GM12875 (cell line): ENCODE measurements at regions not wholly inside any gene's neighbourhood (a gene's known extent, or its start where the extent isn't known, plus 50 kb on each side); places are given as distances from the start of the nearest gene placed in this dataset.

ENCODE experiments used
- H3K4me3 ChIP-seq: one replicate; pipeline ENCODE4 v1.5.1; 2011; ENCODE audit warnings: low read depth, low read length, control low read depth
- TF ChIP-seq, protein P1 (sequence below): IDR thresholded peaks from 2 replicates; pipeline ENCODE4 v1.5.1; 2011; ENCODE audit warnings: low read depth, mild to moderate bottlenecking, control low read depth, inconsistent platforms, low read length, moderate library complexity, borderline replicate concordance; ENCODE audit not compliant: insufficient read depth

DNA sequence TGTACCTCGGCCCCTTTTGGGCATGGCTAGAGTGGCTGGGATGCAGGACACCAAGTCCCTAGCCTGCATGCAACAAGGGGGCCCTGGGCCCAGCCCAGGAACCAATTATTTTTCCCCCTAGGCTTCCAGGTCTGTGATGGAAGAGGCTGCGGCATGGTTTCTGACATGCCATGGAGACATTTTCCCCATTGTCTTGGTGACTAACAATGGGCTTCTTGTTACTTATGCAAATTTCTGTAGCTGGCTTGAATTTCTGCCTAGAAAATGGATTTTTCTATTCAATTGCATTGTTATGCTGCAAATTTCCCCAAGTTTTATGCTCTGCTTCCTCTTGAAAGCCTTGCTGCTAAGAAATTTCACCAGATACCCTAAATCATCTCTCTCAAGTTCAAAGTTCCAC lies 1269.6 kb upstream of the CITED2 start:
- TF ChIP-seq, protein P1, sequence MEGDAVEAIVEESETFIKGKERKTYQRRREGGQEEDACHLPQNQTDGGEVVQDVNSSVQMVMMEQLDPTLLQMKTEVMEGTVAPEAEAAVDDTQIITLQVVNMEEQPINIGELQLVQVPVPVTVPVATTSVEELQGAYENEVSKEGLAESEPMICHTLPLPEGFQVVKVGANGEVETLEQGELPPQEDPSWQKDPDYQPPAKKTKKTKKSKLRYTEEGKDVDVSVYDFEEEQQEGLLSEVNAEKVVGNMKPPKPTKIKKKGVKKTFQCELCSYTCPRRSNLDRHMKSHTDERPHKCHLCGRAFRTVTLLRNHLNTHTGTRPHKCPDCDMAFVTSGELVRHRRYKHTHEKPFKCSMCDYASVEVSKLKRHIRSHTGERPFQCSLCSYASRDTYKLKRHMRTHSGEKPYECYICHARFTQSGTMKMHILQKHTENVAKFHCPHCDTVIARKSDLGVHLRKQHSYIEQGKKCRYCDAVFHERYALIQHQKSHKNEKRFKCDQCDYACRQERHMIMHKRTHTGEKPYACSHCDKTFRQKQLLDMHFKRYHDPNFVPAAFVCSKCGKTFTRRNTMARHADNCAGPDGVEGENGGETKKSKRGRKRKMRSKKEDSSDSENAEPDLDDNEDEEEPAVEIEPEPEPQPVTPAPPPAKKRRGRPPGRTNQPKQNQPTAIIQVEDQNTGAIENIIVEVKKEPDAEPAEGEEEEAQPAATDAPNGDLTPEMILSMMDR = no peak

DNA sequence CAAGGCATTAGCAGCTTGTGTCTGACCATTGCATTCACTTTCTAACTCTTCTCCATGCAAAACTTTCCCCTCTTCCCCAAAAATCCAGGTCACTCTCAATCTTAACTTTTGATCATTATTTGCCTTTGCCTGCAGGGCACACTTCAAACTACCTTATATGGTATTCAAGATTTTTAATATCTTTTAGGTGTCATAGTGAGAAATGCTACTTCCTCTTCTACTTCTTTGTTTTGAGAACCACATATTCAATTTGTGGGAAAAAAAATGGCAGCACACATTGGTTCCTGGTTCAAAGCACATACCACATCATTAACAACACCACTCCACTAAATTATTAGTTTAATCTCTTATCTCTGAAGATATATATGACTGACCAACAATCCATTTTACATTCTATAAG lies 1267.0 kb upstream of the CITED2 start:
- TF ChIP-seq, protein P1 = no peak
- no peak overlapping the region for H3K4me3 ChIP-seq

More for the DNA sequence above, 1269.6 kb upstream of the CITED2 start:
- no peak overlapping the region for H3K4me3 ChIP-seq

DNA sequence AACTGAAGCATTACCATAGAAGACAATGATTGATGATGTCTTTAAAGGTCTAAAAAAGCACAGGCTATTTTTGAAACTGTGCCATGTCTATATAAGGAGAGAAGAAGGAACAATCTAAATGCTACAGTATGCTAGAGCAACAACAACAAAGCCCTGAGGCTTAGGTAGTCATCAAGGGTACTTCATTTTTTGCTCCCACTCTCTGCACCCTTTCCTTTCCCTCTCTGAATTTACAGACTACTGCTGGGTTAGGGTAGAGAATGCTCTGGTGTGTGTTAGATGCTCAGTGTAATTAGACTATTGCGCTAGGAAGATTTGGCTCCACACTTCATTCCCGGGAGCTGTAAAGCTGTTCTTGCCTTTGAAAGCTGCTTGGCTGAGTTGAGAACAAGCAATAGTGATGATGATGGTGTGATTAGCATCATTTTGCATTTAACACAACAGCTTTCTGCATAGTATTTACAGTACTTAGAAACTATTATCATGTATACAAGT lies 1262.5 kb upstream of the CITED2 start:
- TF ChIP-seq, protein P1 = no peak
- H3K4me3 ChIP-seq = no peak overlapping the region

DNA sequence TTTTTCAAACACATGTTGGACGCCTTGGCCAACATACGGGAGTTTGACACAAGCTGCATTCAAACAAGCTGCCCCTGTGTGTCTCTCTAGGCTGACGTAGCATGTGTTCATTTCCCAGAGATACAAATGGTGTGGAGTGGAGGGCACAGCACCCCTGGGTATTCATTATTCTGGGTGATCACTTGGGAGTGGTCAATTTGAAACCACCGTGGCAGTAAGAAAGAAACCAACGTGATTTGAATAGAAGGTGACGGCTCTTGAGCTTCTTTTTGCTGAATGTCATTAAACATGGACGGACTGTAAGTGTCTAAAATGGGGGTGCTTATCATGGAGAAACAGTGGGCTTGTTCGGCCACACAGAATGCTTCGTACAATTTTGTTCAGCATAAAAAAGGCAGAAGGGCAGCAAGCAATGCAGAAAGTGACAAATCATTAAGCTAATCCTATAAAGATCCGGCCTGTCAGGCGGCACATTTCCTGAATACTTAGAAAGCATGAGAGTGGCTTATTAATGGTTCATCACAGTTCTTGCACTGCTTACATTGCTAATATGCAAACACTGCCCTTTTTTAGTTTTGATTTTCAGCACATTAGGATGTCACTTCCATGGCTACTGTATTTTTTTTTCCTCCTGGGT lies 1261.9 kb upstream of the CITED2 start:
- TF ChIP-seq, protein P1 = no peak
- H3K4me3 ChIP-seq = no peak overlapping the region

DNA sequence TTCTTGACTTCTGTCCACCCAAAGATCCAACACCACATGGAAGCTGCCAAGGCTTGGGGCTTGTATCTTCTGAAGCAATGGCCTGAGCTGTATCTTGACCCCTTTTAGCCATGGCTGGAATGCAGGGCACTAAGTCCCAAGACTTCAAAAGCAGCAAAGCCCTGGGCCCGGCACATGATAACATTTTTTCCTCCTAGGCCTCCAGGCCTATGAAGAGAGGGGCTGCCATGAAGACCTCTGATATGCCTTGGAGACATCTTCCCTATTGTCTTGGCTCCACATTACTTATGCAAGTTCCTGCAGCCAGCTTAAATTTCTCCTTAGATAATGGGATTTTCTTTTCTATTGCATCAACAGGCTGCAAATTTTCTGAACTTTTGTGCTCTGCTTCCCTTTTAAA lies 1252.6 kb upstream of the CITED2 start:
- H3K4me3 ChIP-seq = no peak overlapping the region
- TF ChIP-seq, protein P1 = no peak

DNA sequence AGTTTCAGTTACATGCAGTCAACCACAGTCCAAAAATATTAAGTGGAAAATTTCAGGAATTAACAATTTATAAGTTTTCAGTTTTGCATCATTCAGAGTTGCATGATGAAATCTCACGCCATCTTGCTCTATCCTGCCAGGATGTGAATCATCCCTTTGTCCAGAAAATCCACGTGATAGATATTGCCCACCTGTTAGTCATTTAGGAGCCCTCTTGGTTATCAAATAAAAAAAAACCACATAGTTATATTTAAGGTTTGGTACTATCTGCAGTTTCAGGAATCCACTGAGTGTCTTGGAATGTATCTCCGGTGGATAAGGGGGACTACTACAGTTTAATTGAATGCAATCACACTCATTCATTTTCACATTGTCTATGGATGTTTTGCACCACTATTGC lies 1249.0 kb upstream of the CITED2 start:
- no peak overlapping the region for H3K4me3 ChIP-seq
- TF ChIP-seq, protein P1 = no peak

DNA sequence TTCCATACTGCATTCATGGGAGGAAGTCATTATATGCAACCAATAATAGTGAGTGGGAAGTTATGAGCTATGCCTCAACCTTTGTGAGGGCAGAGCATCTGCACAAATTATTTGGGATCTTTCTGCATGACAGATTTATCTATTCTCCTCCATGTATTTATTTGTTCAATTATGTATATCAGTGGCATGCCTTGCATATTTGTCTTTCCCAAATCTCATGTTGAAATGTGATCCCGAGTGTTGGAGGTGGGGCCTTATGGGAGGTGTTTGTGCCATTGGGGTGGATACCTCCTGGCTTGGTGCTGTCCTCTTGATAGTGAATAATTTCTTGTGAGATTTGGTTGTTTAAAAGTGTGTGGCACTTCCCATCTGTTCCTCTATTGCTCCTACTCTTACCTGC lies 1246.0 kb upstream of the CITED2 start:
- TF ChIP-seq, protein P1 = no peak
- no peak overlapping the region for H3K4me3 ChIP-seq
